GM12875 (cell line): ENCODE measurements at regions not wholly inside any gene's neighbourhood (a gene's known extent, or its start where the extent isn't known, plus 50 kb on each side); places are given as distances from the start of the nearest gene placed in this dataset.

Experiments
- H3K4me3 ChIP-seq: one replicate; pipeline ENCODE4 v1.5.1; 2011; ENCODE audit warnings: low read depth, low read length, control low read depth
- CTCF ChIP-seq: IDR thresholded peaks from 2 replicates; pipeline ENCODE4 v1.5.1; 2011; ENCODE audit warnings: low read depth, mild to moderate bottlenecking, control low read depth, inconsistent platforms, low read length, moderate library complexity, borderline replicate concordance; ENCODE audit not compliant: insufficient read depth

DNA sequence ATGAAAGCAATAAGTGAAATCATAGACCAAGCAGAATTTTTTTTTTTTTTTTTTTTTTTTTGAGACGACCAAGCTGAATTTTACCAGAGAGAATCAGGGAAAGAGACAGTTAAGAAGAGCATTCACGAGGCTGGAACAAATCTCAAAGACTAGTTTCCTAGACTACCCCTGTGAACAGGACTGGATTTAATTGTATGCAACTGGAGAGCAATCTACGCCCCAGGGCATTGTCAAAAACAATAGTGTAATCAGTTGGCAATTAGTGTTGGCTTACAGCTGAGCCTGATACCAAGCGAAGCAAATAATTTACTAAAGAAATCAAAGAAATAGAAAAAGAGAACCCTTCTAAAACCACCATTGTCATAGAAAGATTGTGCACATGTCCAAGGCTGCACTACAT is 232.9 kb upstream of the CPNE8 start:
- H3K4me3 ChIP-seq, result no peak overlapping the region
- TF ChIP-seq CTCF, result no peak

DNA sequence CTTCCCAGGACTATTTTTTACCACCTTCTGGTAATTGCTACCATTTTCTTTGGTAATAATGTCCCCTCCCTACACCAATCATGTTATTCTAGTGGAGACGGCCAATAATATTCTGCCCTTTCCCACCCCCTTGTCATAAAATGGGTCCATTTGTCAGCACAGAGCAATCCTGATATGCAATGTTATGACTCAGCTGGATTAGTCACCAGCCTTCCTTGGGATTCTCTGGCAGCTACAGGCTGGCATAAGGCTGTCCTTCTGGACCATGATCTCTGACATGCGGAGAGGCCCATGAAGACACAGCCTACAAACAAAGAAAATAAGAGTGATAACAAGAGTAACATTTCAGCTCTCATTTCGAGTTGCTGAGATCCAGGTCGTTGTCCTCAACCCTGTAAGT is 222.0 kb upstream of the CPNE8 start:
- TF ChIP-seq CTCF, result no peak

DNA sequence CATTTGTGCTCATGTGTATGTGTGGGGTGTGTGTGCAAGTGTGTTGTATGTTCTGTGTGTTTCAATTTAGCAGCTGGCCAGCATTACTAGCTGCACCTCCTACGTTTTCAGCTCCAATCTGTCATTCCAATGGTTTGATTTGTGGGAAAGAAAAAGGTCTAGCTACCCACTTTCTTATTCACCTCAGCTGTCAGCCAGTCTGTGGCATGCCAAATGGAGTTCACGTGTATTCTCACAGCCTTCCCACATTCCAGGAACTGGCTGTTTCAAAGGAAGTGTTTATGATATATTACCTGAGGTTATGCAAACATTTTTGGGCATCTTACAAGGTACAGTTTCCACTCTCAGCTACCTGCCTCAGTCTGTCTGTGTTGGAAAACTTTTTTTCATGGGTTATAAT is 220.2 kb upstream of the CPNE8 start:
- no peak for TF ChIP-seq CTCF
- no peak overlapping the region for H3K4me3 ChIP-seq

More for the DNA sequence above, 222.0 kb upstream of the CPNE8 start:
- no peak overlapping the region for H3K4me3 ChIP-seq

GRCh38 chr12:39124768-39125167 is 219.4 kb upstream of the CPNE8 start:
- no peak for TF ChIP-seq CTCF
- no peak overlapping the region for H3K4me3 ChIP-seq

DNA sequence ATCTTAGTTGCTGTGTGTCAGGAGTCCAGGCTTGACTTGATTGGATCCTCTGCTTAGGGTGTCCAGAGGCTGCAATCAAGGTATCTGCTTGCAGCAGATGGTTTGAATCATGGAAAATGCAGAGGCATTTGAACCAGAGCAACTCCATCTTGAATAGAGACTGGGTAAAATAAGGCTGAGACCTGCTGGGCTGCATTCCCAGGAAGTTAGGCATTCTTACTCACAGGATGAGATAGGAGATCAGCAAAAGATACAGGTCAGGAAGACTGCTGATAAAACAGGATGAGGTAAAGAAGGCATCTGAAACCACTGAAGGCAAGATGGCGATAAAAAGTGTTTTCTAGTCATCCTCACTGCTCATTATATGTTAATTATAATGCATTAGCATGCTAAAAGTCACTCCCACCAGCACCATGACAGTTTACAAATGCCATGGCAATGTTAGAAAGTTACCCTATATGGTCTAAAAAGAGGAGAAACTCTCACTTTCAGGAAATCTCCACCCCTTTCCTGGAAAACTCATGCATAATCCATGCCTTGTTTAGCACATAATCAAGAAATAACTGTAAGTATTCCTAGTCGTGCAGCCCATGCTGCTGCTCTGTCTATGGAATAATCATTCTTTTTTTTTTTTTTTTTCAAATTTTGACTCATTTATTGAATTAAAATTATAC is 218.3 kb upstream of the CPNE8 start:
- no peak for TF ChIP-seq CTCF
- H3K4me3 ChIP-seq, result no peak overlapping the region

GRCh38 chr12:39122562-39123204 is 217.3 kb upstream of the CPNE8 start:
- no peak for TF ChIP-seq CTCF
- no peak overlapping the region for H3K4me3 ChIP-seq

GRCh38 chr12:39116861-39117260 is 211.5 kb upstream of the CPNE8 start:
- H3K4me3 ChIP-seq, result no peak overlapping the region
- TF ChIP-seq CTCF, result no peak
